Activated CD8-positive, alpha-beta T cell treated with anti-CD3 and anti-CD28 coated beads, Interleukin-2, amount 10 ng/mL, durations not matched to agents 7 days and 5 days (primary cell): ENCODE measurements at regions not wholly inside any gene's neighbourhood (a gene's known extent, or its start where the extent isn't known, plus 50 kb on each side); places are given as distances from the start of the nearest gene placed in this dataset.
"Not testable (repeated sequence)": the region's sequence is repeated elsewhere in the genome, so short reads cannot be mapped to it uniquely, and the experiment has no call there.

Experiments used
- ATAC-seq: fragments of 150-1000 bp; cut with Tn5 transposase; one replicate; pipeline ENCODE4 v1.10.0; 2021; ENCODE audit warnings: moderate library complexity
- CTCF ChIA-PET: fragments of 350-600 bp; sonication (Branson Sonifier 250); formaldehyde crosslinking; loops from one replicate; lab custom pipeline; 2021; ENCODE audit warnings: antibody characterized with exemption; lab: Charles Lee
- POLR2A ChIA-PET: fragments of 350-600 bp; sonication (Branson Sonifier 250); formaldehyde crosslinking; loops from one replicate; lab custom pipeline; 2021; ENCODE audit warnings: antibody characterized with exemption; lab: Charles Lee
- DNase-seq: peaks from one replicate; pipeline ENCODE4 v3.0.0-alpha.2; 2020
- H3K27ac Mint-ChIP-seq: one replicate; pipeline ENCODE4 v1.8.0; 2021; ENCODE audit warnings: mild to moderate bottlenecking, mixed read lengths
- H3K27me3 Mint-ChIP-seq: one replicate; pipeline ENCODE4 v1.8.0; 2021; ENCODE audit warnings: low read depth, mixed read lengths
- H3K36me3 Mint-ChIP-seq: one replicate; pipeline ENCODE4 v1.8.0; 2021; ENCODE audit warnings: low read depth, mixed read lengths
- H3K4me1 Mint-ChIP-seq: one replicate; pipeline ENCODE4 v1.8.0; 2021; ENCODE audit warnings: low read depth, mixed read lengths
- H3K4me3 Mint-ChIP-seq: one replicate; pipeline ENCODE4 v1.8.0; 2021; ENCODE audit warnings: mild to moderate bottlenecking, mixed read lengths
- H3K9me3 Mint-ChIP-seq: one replicate; pipeline ENCODE4 v1.8.0; 2022; ENCODE audit warnings: mixed read lengths; ENCODE audit not compliant: insufficient read depth

DNA sequence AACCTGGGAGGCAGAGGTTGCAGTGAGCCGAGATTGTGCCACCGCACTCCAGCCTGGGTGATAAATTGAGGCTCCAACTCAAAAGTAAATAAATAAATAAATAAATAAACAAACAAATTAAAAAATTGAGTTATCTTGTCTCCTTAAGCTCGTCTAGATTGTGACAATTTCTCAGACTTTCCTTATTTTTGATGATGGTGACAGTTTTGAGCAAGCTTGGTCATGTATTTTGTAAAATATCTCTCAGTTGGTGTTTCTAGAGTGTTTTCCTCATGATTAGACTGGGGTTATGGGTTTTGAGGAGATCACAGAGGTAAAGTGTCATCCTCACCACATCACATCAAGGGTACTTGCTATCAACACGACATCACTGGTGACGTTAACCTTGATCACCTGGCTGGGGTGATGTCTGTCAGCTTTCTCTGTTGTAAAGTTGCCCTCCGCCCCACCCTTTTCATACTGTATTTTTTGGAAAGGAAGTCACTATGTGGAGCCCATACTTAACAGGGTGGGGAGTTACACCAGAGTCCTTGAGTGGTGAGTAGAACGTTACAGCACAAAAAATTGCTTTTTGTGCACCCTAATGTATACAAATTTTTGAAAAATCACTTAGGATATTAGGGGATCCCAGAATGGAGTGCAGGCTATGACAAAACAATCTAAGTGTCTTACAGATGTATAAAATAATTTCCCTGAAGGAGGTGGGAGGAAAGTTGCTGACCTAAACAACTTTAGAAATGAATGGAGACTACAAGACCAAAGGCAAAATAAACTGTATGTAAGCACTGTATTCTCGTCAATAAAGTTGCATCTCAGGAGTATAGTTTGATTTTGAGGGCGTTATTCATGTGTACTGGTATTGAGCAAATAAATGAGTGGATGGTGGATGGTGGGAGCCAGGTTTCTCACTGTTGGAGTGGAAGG lies 116.4 kb upstream of the SGK1 start:
- H3K36me3 Mint-ChIP-seq: no peaks in the 10 kb centered on the region
- ATAC-seq (no peak), DNase-seq (no peak)
- H3K27ac Mint-ChIP-seq: no peak overlapping the region
- POLR2A ChIA-PET: no interaction called here
- peaks cover 29% of the 10 kb centered on the region for H3K4me1 Mint-ChIP-seq
- CTCF ChIA-PET: no interaction called here
- H3K9me3 Mint-ChIP-seq: no peaks in the 10 kb centered on the region
- H3K27me3 Mint-ChIP-seq: no peaks in the 10 kb centered on the region
- H3K4me3 Mint-ChIP-seq: no peak overlapping the region

GRCh38 chr6:134432036-134432435 lies 114.1 kb upstream of the SGK1 start:
- ATAC-seq: no peak
- Mint-ChIP-seq H3K9me3 (no peaks in the 10 kb centered on the region), H3K27ac (no peak overlapping the region), H3K4me1 (peaks cover 19% of the 10 kb centered on the region), H3K36me3 (no peaks in the 10 kb centered on the region), H3K4me3 (no peak overlapping the region), H3K27me3 (no peaks in the 10 kb centered on the region)
- DNase-seq: no peak
- ChIA-PET CTCF (no interaction called here), POLR2A (no interaction called here)

DNA sequence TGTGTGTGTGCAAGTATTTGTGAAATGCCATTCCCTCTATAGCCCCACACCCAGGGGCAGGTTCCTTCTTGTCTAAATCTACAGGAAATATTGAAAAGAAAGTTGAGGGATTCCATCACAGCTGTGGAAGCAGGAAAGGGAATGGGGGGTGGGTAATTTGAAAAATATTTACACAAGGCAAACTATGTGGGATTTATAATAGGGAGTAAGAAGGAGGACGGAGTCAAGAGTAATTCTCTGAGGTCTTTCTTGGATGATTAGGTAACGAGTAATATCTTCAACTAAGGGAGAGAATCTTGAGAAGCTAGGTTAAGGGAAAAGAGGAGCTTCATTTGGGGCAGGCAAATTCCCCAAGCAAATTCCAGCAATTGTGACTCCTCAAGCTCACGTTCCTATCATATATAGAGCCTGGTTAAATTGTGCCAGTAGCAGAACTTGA lies 113.5 kb upstream of the SGK1 start:
- ChIA-PET POLR2A (no interaction called here), CTCF (no interaction called here)
- no peak overlapping the region for H3K27ac Mint-ChIP-seq
- ATAC-seq (no peak), DNase-seq (no peak)
- H3K4me1 Mint-ChIP-seq: peaks cover 13% of the 10 kb centered on the region
- no peaks in the 10 kb centered on the region for H3K27me3 Mint-ChIP-seq
- no peaks in the 10 kb centered on the region for H3K9me3 Mint-ChIP-seq
- no peak overlapping the region for H3K4me3 Mint-ChIP-seq
- no peaks in the 10 kb centered on the region for H3K36me3 Mint-ChIP-seq

DNA sequence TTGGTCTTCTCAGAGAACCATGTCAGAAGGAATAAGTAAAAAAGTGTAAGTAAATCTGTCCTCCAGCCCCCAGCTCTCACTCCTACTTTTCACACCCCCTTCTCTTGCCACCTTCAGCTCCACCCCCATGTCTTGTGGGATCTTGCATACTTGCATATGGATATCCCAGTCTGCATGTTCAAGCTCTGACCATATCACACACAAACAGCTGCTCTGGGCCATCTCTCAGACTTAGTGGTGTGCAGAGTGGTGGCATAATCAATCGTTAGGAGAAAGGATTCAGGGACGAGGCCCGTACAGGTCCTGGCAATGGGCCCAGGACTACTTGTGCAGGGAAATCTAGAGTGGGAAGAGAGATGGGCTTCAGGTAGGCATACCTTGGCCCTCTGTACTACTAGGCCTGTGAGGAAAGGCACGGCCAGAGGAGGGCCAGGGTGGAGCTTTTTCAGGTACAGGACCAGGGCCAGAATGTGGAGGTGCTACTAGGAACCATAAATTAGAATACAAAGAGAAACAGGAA lies 112.0 kb upstream of the SGK1 start:
- no peak overlapping the region for H3K4me3 Mint-ChIP-seq
- no peaks in the 10 kb centered on the region for H3K27me3 Mint-ChIP-seq
- no peaks in the 10 kb centered on the region for H3K9me3 Mint-ChIP-seq
- H3K27ac Mint-ChIP-seq: no peak overlapping the region
- DNase-seq: no peak
- POLR2A ChIA-PET: no interaction called here
- CTCF ChIA-PET: no interaction called here
- peaks cover 9% of the 10 kb centered on the region for H3K4me1 Mint-ChIP-seq
- H3K36me3 Mint-ChIP-seq: no peaks in the 10 kb centered on the region
- no peak for ATAC-seq

DNA sequence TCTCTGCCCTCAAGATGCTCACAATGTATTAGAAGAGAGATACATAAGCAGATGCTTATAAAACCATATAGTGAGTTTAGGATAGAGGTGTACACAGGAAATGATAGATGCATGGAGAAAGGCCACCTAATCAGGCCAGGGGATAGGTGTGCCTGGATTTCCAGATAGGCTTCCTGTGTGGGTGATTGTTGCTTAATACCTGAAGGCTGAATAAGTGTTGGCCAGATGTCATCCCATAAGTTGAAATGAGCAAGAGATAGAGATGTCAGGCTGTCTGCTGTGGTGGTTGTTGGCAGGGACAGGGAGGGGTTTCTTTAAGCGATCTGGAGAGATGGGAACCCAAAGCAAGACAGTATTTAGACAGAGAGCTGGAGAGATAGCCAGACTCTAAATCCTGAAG lies 109.8 kb upstream of the SGK1 start:
- no peak overlapping the region for H3K27ac Mint-ChIP-seq
- H3K4me1 Mint-ChIP-seq: peaks cover 10% of the 10 kb centered on the region
- H3K9me3 Mint-ChIP-seq: no peaks in the 10 kb centered on the region
- ChIA-PET CTCF (no interaction called here), POLR2A (no interaction called here)
- ATAC-seq (no peak), DNase-seq (no peak)
- no peaks in the 10 kb centered on the region for H3K27me3 Mint-ChIP-seq
- H3K36me3 Mint-ChIP-seq: no peaks in the 10 kb centered on the region
- no peak overlapping the region for H3K4me3 Mint-ChIP-seq

GRCh38 chr6:134426623-134427022 lies 108.7 kb upstream of the SGK1 start:
- Mint-ChIP-seq H3K4me3 (no peak overlapping the region), H3K9me3 (no peaks in the 10 kb centered on the region), H3K36me3 (no peaks in the 10 kb centered on the region), H3K27me3 (no peaks in the 10 kb centered on the region), H3K4me1 (peaks cover 10% of the 10 kb centered on the region), H3K27ac (no peak overlapping the region)
- ATAC-seq: no peak
- CTCF ChIA-PET: interaction anchor here (1.1 kb wide), 1 partner anchor 11 kb away, joined by 6 read pairs; no protein-coding TSS in a partner anchor
- POLR2A ChIA-PET: no interaction called here
- no peak for DNase-seq

DNA sequence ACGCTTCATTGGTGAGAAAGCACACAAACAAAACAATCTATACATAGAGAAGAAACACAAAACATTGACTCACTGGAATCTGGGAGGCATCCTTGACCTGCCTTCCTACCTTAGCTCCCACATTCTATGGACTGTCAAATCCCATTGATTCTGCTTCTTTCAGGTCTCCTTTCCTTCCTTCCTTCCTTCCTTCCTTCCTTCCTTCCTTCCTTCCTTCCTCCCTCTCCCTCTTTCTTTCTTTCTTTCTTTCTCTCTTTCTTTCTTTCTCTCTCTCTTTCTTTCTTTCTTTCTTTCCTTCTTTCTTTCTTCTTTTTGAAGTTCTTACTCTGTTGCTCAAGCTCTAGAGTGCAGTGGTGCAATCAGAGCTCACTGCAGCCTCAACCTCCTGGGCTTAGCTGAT lies 108.0 kb upstream of the SGK1 start:
- CTCF ChIA-PET: interaction anchor here (1.1 kb wide), 1 partner anchor 11 kb away, joined by 6 read pairs; no protein-coding TSS in a partner anchor
- H3K27me3 Mint-ChIP-seq, ATAC-seq, H3K4me1 Mint-ChIP-seq, H3K9me3 Mint-ChIP-seq, H3K27ac Mint-ChIP-seq, DNase-seq, H3K4me3 Mint-ChIP-seq, POLR2A ChIA-PET, H3K36me3 Mint-ChIP-seq: not testable (repeated sequence)

GRCh38 chr6:134425513-134425912 lies 107.6 kb upstream of the SGK1 start:
- POLR2A ChIA-PET: no interaction called here
- Mint-ChIP-seq H3K4me3 (no peak overlapping the region), H3K27me3 (no peaks in the 10 kb centered on the region), H3K36me3 (no peaks in the 10 kb centered on the region), H3K27ac (no peak overlapping the region), H3K4me1 (peaks cover 10% of the 10 kb centered on the region), H3K9me3 (no peaks in the 10 kb centered on the region)
- CTCF ChIA-PET: no interaction called here
- no peak for DNase-seq
- ATAC-seq: no peak

- ATAC-seq (no peak), DNase-seq (no peak)
- Mint-ChIP-seq H3K27me3 (no peaks in the 10 kb centered on the region), H3K9me3 (no peaks in the 10 kb centered on the region), H3K4me1 (peaks cover 10% of the 10 kb centered on the region), H3K4me3 (no peak overlapping the region), H3K36me3 (no peaks in the 10 kb centered on the region), H3K27ac (no peak overlapping the region)
- ChIA-PET POLR2A (interaction anchor here (1.5 kb wide), 1 partner anchor 73 kb away, joined by 3 read pairs; no protein-coding TSS in a partner anchor), CTCF (no interaction called here)
These were observed 106.9 kb upstream of the SGK1 start for GRCh38 chr6:134424798-134425170.

DNA sequence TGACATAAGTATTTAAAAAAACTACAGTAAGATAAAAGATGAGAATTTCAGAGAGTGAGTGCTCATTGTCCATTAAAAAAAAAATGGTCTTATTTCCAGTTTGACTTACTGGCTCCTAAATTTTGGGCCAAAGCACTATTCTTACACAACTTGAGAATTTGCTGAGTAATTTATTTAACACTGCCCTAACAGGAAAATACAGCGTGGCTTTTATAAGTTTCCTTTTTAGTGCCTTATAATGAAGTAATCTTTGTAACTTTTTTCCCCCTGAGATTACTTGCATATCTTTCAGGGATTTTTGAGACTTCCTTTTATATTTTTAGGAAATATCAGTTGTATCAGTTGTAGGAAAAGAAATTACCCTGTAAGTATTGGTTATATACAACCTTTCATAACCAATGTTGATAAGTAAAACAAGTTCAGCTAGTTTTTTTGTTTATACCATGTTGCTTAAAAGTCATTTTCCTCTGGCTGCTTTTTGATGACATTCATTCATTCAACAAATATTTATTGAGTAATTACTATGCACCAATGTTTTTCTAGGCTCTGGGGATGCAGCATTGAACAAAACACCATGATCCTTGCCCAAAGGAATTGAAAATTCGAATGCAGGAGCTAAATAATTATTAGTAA lies 106.4 kb upstream of the SGK1 start:
- H3K27ac Mint-ChIP-seq: no peak overlapping the region
- H3K36me3 Mint-ChIP-seq: no peaks in the 10 kb centered on the region
- POLR2A ChIA-PET: interaction anchor here (1.5 kb wide), 1 partner anchor 72 kb away, joined by 3 read pairs; no protein-coding TSS in a partner anchor
- CTCF ChIA-PET: no interaction called here
- no peaks in the 10 kb centered on the region for H3K9me3 Mint-ChIP-seq
- H3K4me3 Mint-ChIP-seq: no peak overlapping the region
- no peaks in the 10 kb centered on the region for H3K27me3 Mint-ChIP-seq
- DNase-seq (no peak), ATAC-seq (no peak)
- H3K4me1 Mint-ChIP-seq: peaks cover 10% of the 10 kb centered on the region

GRCh38 chr6:134422426-134423231 lies 104.7 kb upstream of the SGK1 start:
- Mint-ChIP-seq H3K4me1 (peaks cover 10% of the 10 kb centered on the region), H3K27me3 (no peaks in the 10 kb centered on the region), H3K36me3 (no peaks in the 10 kb centered on the region), H3K27ac (no peak overlapping the region), H3K4me3 (no peak overlapping the region), H3K9me3 (no peaks in the 10 kb centered on the region)
- POLR2A ChIA-PET: no interaction called here
- no peak for DNase-seq
- CTCF ChIA-PET: interaction anchor here (0.7 kb wide), 1 partner anchor 98 kb away, joined by 3 read pairs; no protein-coding TSS in a partner anchor
- ATAC-seq: no peak
